Caco-2 (cell line): ENCODE measurements at regions not wholly inside any gene's neighbourhood (a gene's known extent, or its start where the extent isn't known, plus 50 kb on each side); places are given as distances from the start of the nearest gene placed in this dataset.

Experiments used
- BruUV-seq: library from RNA; stranded (reverse); fragments of 400-500 nt; replicated peaks from 2 replicates; lab custom pipeline; 2021; lab: Mats Ljungman, UMichigan
- CTCF ChIA-PET: fragments of 300-600 bp; sonication (Branson Sonifier 250); formaldehyde crosslinking; loops from one replicate; lab custom pipeline; 2022; ENCODE audit warnings: antibody characterized with exemption; lab: Charles Lee
- POLR2A ChIA-PET: fragments of 300-600 bp; sonication (Branson Sonifier 250); formaldehyde crosslinking; loops from one replicate; lab custom pipeline; 2022; ENCODE audit warnings: antibody characterized with exemption; lab: Charles Lee
- DNase-seq, 2 experiments: peaks; one replicate each; pipeline versions ENCODE4 v3.0.0 to v3.0.0-alpha.2; 2020 to 2022
- H3K27me3 ChIP-seq: replicated peaks from 2 replicates; pipeline ENCODE4 v1.6.0; 2011; ENCODE audit warnings: low read length; ENCODE audit not compliant: control insufficient read depth, insufficient read depth
- H3K36me3 ChIP-seq: 2 replicates; pipeline ENCODE4 v1.5.1; 2011; ENCODE audit warnings: low read length; ENCODE audit not compliant: control insufficient read depth, insufficient read depth
- H3K4me1 ChIP-seq: fragments of 250-450 bp; sonication (Bioruptor Pico); 2 replicates; pipeline ENCODE4 v1.5.1; 2020; ENCODE audit warnings: mild to moderate bottlenecking
- H3K4me3 ChIP-seq: 2 replicates; pipeline ENCODE4 v1.5.1; 2011; ENCODE audit warnings: low read depth, mild to moderate bottlenecking, control low read depth, low read length
- H3K9me3 ChIP-seq: fragments of 250-450 bp; sonication (Bioruptor Pico); 2 replicates; pipeline ENCODE4 v1.5.1; 2020; ENCODE audit warnings: mild to moderate bottlenecking, moderate library complexity
- H3K27ac Mint-ChIP-seq: one replicate; pipeline ENCODE4 v1.8.0; 2022; ENCODE audit warnings: mixed read lengths; ENCODE audit not compliant: unreplicated experiment
- H3K27me3 Mint-ChIP-seq: one replicate; pipeline ENCODE4 v1.8.0; 2022; ENCODE audit warnings: mixed read lengths; ENCODE audit not compliant: insufficient read depth, unreplicated experiment
- H3K36me3 Mint-ChIP-seq: one replicate; pipeline ENCODE4 v1.8.0; 2022; ENCODE audit warnings: mild to moderate bottlenecking, mixed read lengths; ENCODE audit not compliant: insufficient read depth, unreplicated experiment
- H3K4me1 Mint-ChIP-seq: one replicate; pipeline ENCODE4 v1.8.0; 2022; ENCODE audit warnings: low read depth, mixed read lengths; ENCODE audit not compliant: unreplicated experiment
- H3K4me3 Mint-ChIP-seq: one replicate; pipeline ENCODE4 v1.8.0; 2022; ENCODE audit warnings: mild to moderate bottlenecking, moderate library complexity, mixed read lengths; ENCODE audit not compliant: unreplicated experiment
- H3K9me3 Mint-ChIP-seq: one replicate; pipeline ENCODE4 v1.8.0; 2022; ENCODE audit warnings: mixed read lengths; ENCODE audit not compliant: unreplicated experiment
- intact Hi-C: fragments of 100-400 bp; cut with micrococcal nuclease; formaldehyde crosslinking; loops from one replicate; pipeline ENCODE4 v1.10.0; 2022; ENCODE audit not compliant: unreplicated experiment
- TF ChIP-seq, protein P1 (sequence below), 2 experiments: fragments of 200-600 bp in 1 of 2; IDR thresholded peaks; 1 replicate in 1 of 2; 2 replicates in 1 of 2; pipeline versions ENCODE4 v1.5.1 to v1.8.0; 2011 to 2022; ENCODE audit warnings: antibody characterized with exemption in 1 of 2, control low read depth in 1 of 2, inconsistent platforms in 1 of 2, low read depth in 1 of 2, low read length in 1 of 2, mild to moderate bottlenecking in 1 of 2, moderate library complexity in 1 of 2; ENCODE audit not compliant: insufficient read depth in 1 of 2, severe bottlenecking in 1 of 2, unreplicated experiment in 1 of 2

DNA sequence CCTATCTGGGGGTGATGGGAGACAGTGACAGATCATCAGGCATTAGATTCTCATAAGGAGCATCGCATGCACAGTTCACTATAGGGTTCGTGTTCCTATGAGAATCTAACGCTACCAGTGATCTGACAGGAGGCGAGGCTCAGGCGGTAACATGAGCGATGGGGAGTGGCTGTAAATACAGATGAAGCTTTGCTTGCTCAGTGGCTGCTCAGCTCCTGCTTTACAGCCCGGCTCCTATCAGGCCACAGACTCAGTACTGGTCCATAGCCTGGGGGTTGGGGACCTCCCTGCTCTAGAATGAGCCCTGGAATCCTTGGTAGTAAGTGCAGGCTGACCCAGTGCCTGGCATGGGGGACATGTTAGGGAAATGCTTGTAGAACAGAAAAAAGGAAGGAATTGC is 426.0 kb downstream of the TYW1 start:
- H3K36me3 ChIP-seq, result no peaks in the 10 kb centered on the region
- H3K27ac Mint-ChIP-seq, result no peak overlapping the region
- H3K27me3 ChIP-seq, result no peaks in the 10 kb centered on the region
- H3K4me3 Mint-ChIP-seq, result no peak overlapping the region
- H3K4me3 ChIP-seq, result no peak overlapping the region
- H3K9me3 ChIP-seq, result no peaks in the 10 kb centered on the region
- intact Hi-C loops, result no loop called here
- no peak for DNase-seq
- TF ChIP-seq, protein P1, sequence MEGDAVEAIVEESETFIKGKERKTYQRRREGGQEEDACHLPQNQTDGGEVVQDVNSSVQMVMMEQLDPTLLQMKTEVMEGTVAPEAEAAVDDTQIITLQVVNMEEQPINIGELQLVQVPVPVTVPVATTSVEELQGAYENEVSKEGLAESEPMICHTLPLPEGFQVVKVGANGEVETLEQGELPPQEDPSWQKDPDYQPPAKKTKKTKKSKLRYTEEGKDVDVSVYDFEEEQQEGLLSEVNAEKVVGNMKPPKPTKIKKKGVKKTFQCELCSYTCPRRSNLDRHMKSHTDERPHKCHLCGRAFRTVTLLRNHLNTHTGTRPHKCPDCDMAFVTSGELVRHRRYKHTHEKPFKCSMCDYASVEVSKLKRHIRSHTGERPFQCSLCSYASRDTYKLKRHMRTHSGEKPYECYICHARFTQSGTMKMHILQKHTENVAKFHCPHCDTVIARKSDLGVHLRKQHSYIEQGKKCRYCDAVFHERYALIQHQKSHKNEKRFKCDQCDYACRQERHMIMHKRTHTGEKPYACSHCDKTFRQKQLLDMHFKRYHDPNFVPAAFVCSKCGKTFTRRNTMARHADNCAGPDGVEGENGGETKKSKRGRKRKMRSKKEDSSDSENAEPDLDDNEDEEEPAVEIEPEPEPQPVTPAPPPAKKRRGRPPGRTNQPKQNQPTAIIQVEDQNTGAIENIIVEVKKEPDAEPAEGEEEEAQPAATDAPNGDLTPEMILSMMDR (IDR thresholded peaks at IDR 0.05; ENCODE audit: insufficient read depth in 1 of 2, low read depth in 1 of 2, low read length in 1 of 2, severe bottlenecking in 1 of 2, unreplicated experiment in 1 of 2), result no peak
- no peaks in the 10 kb centered on the region for H3K9me3 Mint-ChIP-seq
- BruUV-seq, result no TSS peak
- H3K4me1 ChIP-seq, result no peaks in the 10 kb centered on the region
- H3K36me3 Mint-ChIP-seq, result no peaks in the 10 kb centered on the region
- ChIA-PET CTCF (no interaction called here), POLR2A (no interaction called here)
- no peaks in the 10 kb centered on the region for H3K4me1 Mint-ChIP-seq
- no peaks in the 10 kb centered on the region for H3K27me3 Mint-ChIP-seq

DNA sequence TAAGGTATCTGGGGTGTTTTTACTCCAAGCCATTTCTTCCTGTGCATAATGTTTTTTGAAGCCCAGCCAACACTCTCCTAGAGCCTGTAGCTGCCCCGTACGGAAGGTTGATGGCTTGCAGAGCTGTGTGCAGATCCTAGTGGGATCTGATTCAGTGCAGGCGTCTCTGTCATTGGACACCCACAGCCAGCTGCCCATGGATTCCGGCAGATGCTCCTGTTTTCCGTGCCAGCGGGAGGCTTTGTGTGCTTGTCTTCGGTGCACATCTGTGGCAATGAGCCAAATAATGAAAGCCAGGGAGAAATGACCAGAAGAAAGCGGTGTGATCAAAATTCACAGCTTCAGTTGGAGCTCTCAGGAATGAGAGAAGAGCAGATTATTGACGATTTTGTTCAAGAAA is 426.4 kb downstream of the TYW1 start:
- Mint-ChIP-seq H3K4me1 (no peaks in the 10 kb centered on the region), H3K36me3 (no peaks in the 10 kb centered on the region), H3K9me3 (no peaks in the 10 kb centered on the region), H3K4me3 (no peak overlapping the region), H3K27ac (no peak overlapping the region), H3K27me3 (no peaks in the 10 kb centered on the region)
- BruUV-seq, result no TSS peak
- TF ChIP-seq, protein P1 (IDR thresholded peaks at IDR 0.05; ENCODE audit: insufficient read depth in 1 of 2, low read depth in 1 of 2, low read length in 1 of 2, severe bottlenecking in 1 of 2, unreplicated experiment in 1 of 2), result no peak
- H3K4me1 ChIP-seq, result no peaks in the 10 kb centered on the region
- no peaks in the 10 kb centered on the region for H3K27me3 ChIP-seq
- CTCF ChIA-PET, result no interaction called here
- intact Hi-C loops, result no loop called here
- H3K9me3 ChIP-seq, result no peaks in the 10 kb centered on the region
- POLR2A ChIA-PET, result no interaction called here
- DNase-seq, result no peak
- no peak overlapping the region for H3K4me3 ChIP-seq
- H3K36me3 ChIP-seq, result no peaks in the 10 kb centered on the region

DNA sequence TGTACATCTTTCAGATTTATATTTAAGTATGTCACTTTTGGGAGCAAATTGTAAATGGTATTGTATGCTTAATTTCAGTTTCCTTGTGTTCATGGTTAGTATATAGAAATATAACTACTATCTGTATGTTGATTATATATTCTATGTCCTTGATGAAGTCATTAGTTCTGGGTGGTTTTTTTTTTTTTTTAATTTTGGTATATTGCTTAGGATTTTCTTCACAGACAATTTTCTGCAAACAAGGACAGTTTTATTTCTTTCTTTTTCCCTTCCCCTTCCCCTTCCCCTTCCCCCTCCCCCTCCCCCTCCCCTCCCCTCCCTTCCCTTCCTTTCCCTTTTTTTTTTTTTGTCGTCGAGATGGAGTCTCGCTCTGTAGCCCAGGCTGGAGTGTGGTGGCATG is 430.0 kb downstream of the TYW1 start:
- Mint-ChIP-seq H3K4me1 (no peaks in the 10 kb centered on the region), H3K9me3 (no peaks in the 10 kb centered on the region), H3K27ac (no peak overlapping the region), H3K4me3 (no peak overlapping the region), H3K27me3 (no peaks in the 10 kb centered on the region), H3K36me3 (no peaks in the 10 kb centered on the region)
- Histone ChIP-seq H3K9me3 (no peaks in the 10 kb centered on the region), H3K36me3 (no peaks in the 10 kb centered on the region), H3K27me3 (no peaks in the 10 kb centered on the region), H3K4me1 (no peaks in the 10 kb centered on the region), H3K4me3 (no peak overlapping the region)
- ChIA-PET POLR2A (no interaction called here), CTCF (no interaction called here)
- no peak for DNase-seq
- TF ChIP-seq, protein P1 (IDR thresholded peaks at IDR 0.05; ENCODE audit: insufficient read depth in 1 of 2, low read depth in 1 of 2, low read length in 1 of 2, severe bottlenecking in 1 of 2, unreplicated experiment in 1 of 2), result no peak
- BruUV-seq, result no TSS peak
- intact Hi-C loops, result no loop called here
